ENCODE measurements at regions not wholly inside any gene's neighbourhood (a gene's known extent, or its start where the extent isn't known, plus 50 kb on each side); places are given as distances from the start of the nearest gene placed in this dataset.
A peak's percentile ranks its signal among the peaks of the same experiment; 100 is the strongest.

GRCh38 chr2:215799194-215799593, 214.2 kb downstream of the MREG start:
- no peaks in the 10 kb centered on the region for H3K9me3 ChIP-seq (ENCODE audit: severe bottlenecking)
- ATAC-seq (ENCODE audit: low read depth) (peak; percentile 68; the same call in 1 of the 3 replicates), DNase-seq (ENCODE audit: low spot score) (no peak)
- TF ChIP-seq, protein P1, sequence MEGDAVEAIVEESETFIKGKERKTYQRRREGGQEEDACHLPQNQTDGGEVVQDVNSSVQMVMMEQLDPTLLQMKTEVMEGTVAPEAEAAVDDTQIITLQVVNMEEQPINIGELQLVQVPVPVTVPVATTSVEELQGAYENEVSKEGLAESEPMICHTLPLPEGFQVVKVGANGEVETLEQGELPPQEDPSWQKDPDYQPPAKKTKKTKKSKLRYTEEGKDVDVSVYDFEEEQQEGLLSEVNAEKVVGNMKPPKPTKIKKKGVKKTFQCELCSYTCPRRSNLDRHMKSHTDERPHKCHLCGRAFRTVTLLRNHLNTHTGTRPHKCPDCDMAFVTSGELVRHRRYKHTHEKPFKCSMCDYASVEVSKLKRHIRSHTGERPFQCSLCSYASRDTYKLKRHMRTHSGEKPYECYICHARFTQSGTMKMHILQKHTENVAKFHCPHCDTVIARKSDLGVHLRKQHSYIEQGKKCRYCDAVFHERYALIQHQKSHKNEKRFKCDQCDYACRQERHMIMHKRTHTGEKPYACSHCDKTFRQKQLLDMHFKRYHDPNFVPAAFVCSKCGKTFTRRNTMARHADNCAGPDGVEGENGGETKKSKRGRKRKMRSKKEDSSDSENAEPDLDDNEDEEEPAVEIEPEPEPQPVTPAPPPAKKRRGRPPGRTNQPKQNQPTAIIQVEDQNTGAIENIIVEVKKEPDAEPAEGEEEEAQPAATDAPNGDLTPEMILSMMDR (IDR thresholded peaks at IDR 0.05; ENCODE audit: poor library complexity, severe bottlenecking) = no peak
- no peaks in the 10 kb centered on the region for H3K36me3 ChIP-seq (ENCODE audit: low read depth)
- no peak overlapping the region for H3K27ac ChIP-seq (ENCODE audit: poor library complexity, severe bottlenecking)
- H3K4me3 ChIP-seq (ENCODE audit: severe bottlenecking) = no peak overlapping the region
- H3K27me3 ChIP-seq (ENCODE audit: insufficient read depth, poor library complexity, severe bottlenecking) = no peaks in the 10 kb centered on the region
- H3K4me1 ChIP-seq (ENCODE audit: insufficient read depth, poor library complexity, severe bottlenecking) = peaks cover 4% of the 10 kb centered on the region

- Histone ChIP-seq H3K9me3 (ENCODE audit: severe bottlenecking) (no peaks in the 10 kb centered on the region), H3K36me3 (ENCODE audit: low read depth) (no peaks in the 10 kb centered on the region), H3K4me3 (ENCODE audit: severe bottlenecking) (no peak overlapping the region), H3K27me3 (ENCODE audit: insufficient read depth, poor library complexity, severe bottlenecking) (no peaks in the 10 kb centered on the region), H3K4me1 (ENCODE audit: insufficient read depth, poor library complexity, severe bottlenecking) (peaks cover 14% of the 10 kb centered on the region), H3K27ac (ENCODE audit: poor library complexity, severe bottlenecking) (no peak overlapping the region)
- TF ChIP-seq, protein P1 (IDR thresholded peaks at IDR 0.05; ENCODE audit: poor library complexity, severe bottlenecking) = no peak
- no peak for ATAC-seq (ENCODE audit: low read depth)
- DNase-seq (ENCODE audit: low spot score) = no peak
Observed at GRCh38 chr2:215797676-215798075, 215.7 kb downstream of the MREG start.

DNA sequence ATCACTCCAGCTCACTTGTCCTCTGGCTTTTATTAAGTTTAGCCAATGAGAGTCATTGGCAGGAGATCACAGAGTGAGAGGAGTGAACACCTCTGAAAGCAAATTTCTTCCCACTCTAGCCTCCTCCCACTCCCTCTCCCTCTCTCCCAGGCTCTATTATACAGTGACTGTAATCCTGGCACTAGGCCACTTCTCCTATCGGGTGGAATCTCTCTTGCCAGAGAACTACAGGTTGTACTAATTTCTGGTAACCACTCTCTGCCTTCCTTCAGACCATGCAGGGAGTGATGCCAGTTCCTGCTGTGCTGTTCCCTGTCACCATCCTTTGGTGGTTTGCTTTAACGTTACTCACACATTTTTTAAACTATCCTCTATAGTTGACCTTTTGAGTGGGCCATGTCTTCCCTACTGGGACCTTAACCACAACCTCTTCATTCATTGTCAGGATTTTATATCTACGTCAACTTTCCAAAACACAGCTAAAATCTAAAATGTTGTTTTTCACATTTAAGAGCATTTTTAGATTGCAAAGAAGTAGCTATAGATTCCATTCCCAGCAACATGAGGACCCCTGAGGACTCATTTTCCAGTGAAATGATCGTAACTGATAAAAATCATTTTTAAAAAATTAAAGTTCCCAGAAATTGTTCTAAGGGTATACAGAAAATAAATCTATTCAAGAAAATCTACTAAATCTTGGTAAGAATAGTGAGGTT, 217.1 kb downstream of the MREG start:
- Histone ChIP-seq H3K9me3 (ENCODE audit: severe bottlenecking) (no peaks in the 10 kb centered on the region), H3K36me3 (ENCODE audit: low read depth) (no peaks in the 10 kb centered on the region), H3K4me1 (ENCODE audit: insufficient read depth, poor library complexity, severe bottlenecking) (peaks cover 14% of the 10 kb centered on the region), H3K27me3 (ENCODE audit: insufficient read depth, poor library complexity, severe bottlenecking) (no peaks in the 10 kb centered on the region), H3K27ac (ENCODE audit: poor library complexity, severe bottlenecking) (no peak overlapping the region), H3K4me3 (ENCODE audit: severe bottlenecking) (no peak overlapping the region)
- ATAC-seq (ENCODE audit: low read depth) (0 out of 3 replicates have a peak, but pooled peaks have one; percentile 21), DNase-seq (ENCODE audit: low spot score) (no peak)
- TF ChIP-seq, protein P1 (IDR thresholded peaks at IDR 0.05; ENCODE audit: poor library complexity, severe bottlenecking) = no peak

- TF ChIP-seq, protein P1 (IDR thresholded peaks at IDR 0.05; ENCODE audit: poor library complexity, severe bottlenecking) = no peak
- no peaks in the 10 kb centered on the region for H3K36me3 ChIP-seq (ENCODE audit: low read depth)
- peaks cover 14% of the 10 kb centered on the region for H3K4me1 ChIP-seq (ENCODE audit: insufficient read depth, poor library complexity, severe bottlenecking)
- no peak overlapping the region for H3K4me3 ChIP-seq (ENCODE audit: severe bottlenecking)
- H3K27me3 ChIP-seq (ENCODE audit: insufficient read depth, poor library complexity, severe bottlenecking) = no peaks in the 10 kb centered on the region
- no peak for ATAC-seq (ENCODE audit: low read depth)
- no peak for DNase-seq (ENCODE audit: low spot score)
- H3K9me3 ChIP-seq (ENCODE audit: severe bottlenecking) = no peaks in the 10 kb centered on the region
- no peak overlapping the region for H3K27ac ChIP-seq (ENCODE audit: poor library complexity, severe bottlenecking)
Observed at GRCh38 chr2:215794829-215795546, 218.4 kb downstream of the MREG start.

Data from RWPE2 (cell line).